ENCODE measurements at regions not wholly inside any gene's neighbourhood (a gene's known extent, or its start where the extent isn't known, plus 50 kb on each side); places are given as distances from the start of the nearest gene placed in this dataset.

DNA sequence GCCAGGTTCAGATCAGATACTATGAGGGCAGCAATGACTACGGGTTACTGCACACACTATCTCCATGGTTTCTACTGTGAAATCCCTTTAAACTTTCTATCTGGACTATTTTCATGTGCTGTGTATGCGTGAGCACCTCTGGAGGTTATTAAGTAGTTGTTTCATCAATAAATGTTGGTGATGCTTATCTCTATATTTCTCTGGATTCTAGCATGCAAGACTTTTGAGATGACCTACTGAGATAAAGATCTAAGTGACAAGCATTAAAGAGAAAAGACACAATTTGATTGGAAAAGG, 194.0 kb downstream of the NRIP1 start:
- H3K27ac ChIP-seq: no peak overlapping the region
- H3K4me3 ChIP-seq: no peak overlapping the region
- DNase-seq: no peak
- H3K36me3 ChIP-seq: no peaks in the 10 kb centered on the region
- intact Hi-C loops (cut with DNase I; ENCODE audit: low total_unique reads): no loop called here
- no peaks in the 10 kb centered on the region for H3K9me3 ChIP-seq
- H3K27me3 ChIP-seq: no peaks in the 10 kb centered on the region
- 37 to 72% (median 40%) methylated on average over 2 of the region's 2 CpGs for WGBS, 5 donors
- peaks cover 0 to 28% (median 9%) of the 10 kb centered on the region in 4 donors for H3K4me1 ChIP-seq
- TF ChIP-seq CTCF (IDR thresholded peaks at IDR 0.05) (no peak), EP300 (IDR thresholded peaks at IDR 0.05) (no peak)

DNA sequence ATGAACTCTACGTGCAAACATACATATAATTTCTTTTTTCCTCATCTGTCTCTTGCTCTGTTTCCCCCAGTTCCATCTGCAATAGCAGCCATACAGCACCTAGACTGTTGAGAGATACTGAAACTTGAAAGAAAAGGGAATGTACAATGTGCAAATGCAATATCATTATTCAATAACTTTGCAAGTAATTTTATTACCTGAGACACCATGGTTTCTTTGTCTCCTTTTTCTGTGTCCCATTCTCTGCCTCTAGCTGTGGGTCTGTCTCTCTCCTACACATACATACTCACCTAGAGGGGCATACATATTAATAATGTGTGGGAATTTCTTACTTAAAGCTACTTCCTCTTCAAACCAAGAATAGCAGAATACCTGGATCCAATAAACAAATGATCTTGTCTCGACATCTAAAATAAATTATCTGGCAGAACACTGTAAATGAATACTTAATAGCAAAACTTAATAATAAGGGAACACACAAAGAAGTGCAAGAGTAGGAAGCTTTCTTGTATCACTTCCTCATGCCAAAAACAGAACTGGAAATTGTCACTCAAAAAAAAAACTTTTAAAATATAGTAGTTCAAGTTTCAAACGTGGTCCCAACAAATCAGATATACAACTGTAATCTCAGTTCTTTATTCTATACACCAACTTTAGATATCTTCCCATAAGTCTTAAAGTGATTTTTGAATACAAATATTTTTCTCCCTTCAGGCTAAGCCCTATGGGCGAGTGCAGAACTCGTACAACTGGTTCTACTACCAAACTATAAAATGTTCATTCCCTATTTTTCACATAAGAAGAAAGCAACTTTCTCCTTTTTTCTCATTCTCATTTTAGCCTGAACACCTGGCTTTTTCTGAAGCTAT, 194.6 kb downstream of the NRIP1 start:
- H3K9me3 ChIP-seq: no peaks in the 10 kb centered on the region
- intact Hi-C loops (cut with DNase I; ENCODE audit: low total_unique reads): no loop called here
- H3K27ac ChIP-seq: no peak overlapping the region
- peak in 1 of 2 donors; percentile 54 for DNase-seq
- WGBS, 5 donors: 33 to 56% (median 49%) methylated on average over 5 of the region's 5 CpGs
- no peaks in the 10 kb centered on the region for H3K27me3 ChIP-seq
- no peaks in the 10 kb centered on the region for H3K36me3 ChIP-seq
- TF ChIP-seq POLR2A (IDR thresholded peaks at IDR 0.05) (no peak), CTCF (IDR thresholded peaks at IDR 0.05) (no peak), EP300 (IDR thresholded peaks at IDR 0.05) (no peak)
- H3K4me3 ChIP-seq: no peak overlapping the region
- peaks cover 0 to 26% (median 9%) of the 10 kb centered on the region in 4 donors for H3K4me1 ChIP-seq

DNA sequence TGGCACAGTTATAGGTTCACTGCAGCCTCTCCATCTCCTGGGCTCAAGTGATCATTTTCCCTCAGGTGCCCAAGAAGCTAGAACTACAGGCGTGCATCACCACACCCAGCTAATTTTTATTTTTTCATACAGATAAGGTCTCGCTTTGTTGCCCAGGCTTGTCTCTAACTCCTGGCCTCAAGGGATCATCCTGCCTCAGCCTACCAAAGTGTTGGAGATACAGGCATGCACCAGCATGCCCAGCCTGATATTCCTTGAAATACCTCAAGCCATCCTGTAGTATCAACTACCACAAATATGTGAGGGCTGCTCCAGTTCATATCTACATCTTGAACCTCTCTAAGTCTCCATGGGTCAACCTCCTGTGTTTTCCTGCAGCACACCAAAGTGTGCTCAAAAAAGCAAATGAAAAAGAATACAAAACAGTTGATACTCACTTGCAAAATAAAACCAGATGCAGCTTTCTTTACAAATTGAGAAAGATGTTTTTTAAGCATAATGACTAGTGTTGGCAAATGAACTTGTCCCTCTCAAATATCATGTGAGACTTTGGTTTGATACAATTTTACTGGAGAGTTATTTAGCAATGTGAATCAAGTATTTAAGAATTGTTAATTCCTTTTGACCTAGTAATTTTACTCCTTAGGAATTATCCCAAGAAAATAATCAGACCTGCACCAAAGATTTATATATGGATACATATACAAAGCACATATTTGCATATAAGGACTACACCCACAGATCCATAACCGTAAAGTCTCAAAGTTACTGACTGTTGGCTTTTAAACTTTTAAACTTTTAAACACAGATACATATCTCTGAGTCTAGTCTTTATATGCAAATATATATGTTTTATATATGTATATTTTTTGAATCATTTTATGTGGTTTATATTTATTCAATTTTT, 197.7 kb downstream of the NRIP1 start:
- Histone ChIP-seq H3K4me1 (peaks cover 0 to 41% (median 22%) of the 10 kb centered on the region in 4 donors), H3K9me3 (no peaks in the 10 kb centered on the region), H3K36me3 (no peaks in the 10 kb centered on the region), H3K27ac (no peak overlapping the region), H3K4me3 (no peak overlapping the region), H3K27me3 (no peaks in the 10 kb centered on the region)
- DNase-seq: no peak
- no peak for TF ChIP-seq CTCF (IDR thresholded peaks at IDR 0.05)
- WGBS, 5 donors: 82 to 96% (median 93%) methylated on average over 3 of the region's 3 CpGs
- intact Hi-C loops (cut with DNase I; ENCODE audit: low total_unique reads): no loop called here

- TF ChIP-seq CTCF (IDR thresholded peaks at IDR 0.05) (peak in 5 of 7 experiments; percentile 35 to 53 (median 44)), POLR2AphosphoS5 (IDR thresholded peaks at IDR 0.05) (no peak)
- peak; percentile 68 to 86 for DNase-seq
- WGBS, 5 donors: 21 to 37% (median 25%) methylated on average over 9 of the region's 9 CpGs
- Histone ChIP-seq H3K4me3 (no peak overlapping the region), H3K27ac (peak overlapping the region in 3 of 5 donors; percentile 3 to 35 (median 24)), H3K27me3 (no peaks in the 10 kb centered on the region), H3K36me3 (no peaks in the 10 kb centered on the region), H3K4me1 (peaks cover 0 to 36% (median 16%) of the 10 kb centered on the region in 4 donors), H3K9me3 (no peaks in the 10 kb centered on the region)
- intact Hi-C loops (cut with DNase I; ENCODE audit: low total_unique reads): loop anchor here (5.0 kb wide), 1 partner anchor 623 kb away; no protein-coding TSS in a partner anchor
Measured at GRCh38 chr21:14864211-14865021, 200.4 kb downstream of the NRIP1 start.
